B cell (primary cell): ENCODE measurements at regions not wholly inside any gene's neighbourhood (a gene's known extent, or its start where the extent isn't known, plus 50 kb on each side); places are given as distances from the start of the nearest gene placed in this dataset.

ENCODE experiments used
- ATAC-seq: fragments of 200-7000 bp; cut with Tn5 transposase; one replicate; pipeline ENCODE4 v1.10.0; 2021; ENCODE audit warnings: low read depth, mild to moderate bottlenecking, moderate number of reproducible peaks, moderate library complexity
- CTCF ChIA-PET: fragments of 350-600 bp; sonication (Branson Sonifier 250); formaldehyde crosslinking; loops from one replicate; lab custom pipeline; 2021; ENCODE audit warnings: antibody characterized with exemption, inconsistent platforms; lab: Charles Lee
- POLR2A ChIA-PET: fragments of 350-600 bp; sonication (Branson Sonifier 250); formaldehyde crosslinking; loops from one replicate; lab custom pipeline; 2021; ENCODE audit warnings: antibody characterized with exemption; lab: Charles Lee
- DNase-seq: peaks from one replicate; pipeline ENCODE4 v3.0.0; 2013
- H2AFZ ChIP-seq: 2 replicates; pipeline ENCODE4 v1.6.1; 2012; ENCODE audit warnings: mild to moderate bottlenecking, low read depth, low read length; ENCODE audit not compliant: insufficient read depth, poor library complexity, severe bottlenecking
- H3K27ac ChIP-seq, 2 donors: 1 replicate in 1 of 2; 2 replicates in 1 of 2; pipeline ENCODE4 v1.5.1; 2012 to 2013; ENCODE audit warnings: low read length in 2 of 2, mild to moderate bottlenecking in 2 of 2, moderate library complexity in 1 of 2
- H3K27me3 ChIP-seq, 4 experiments: fragments of 200-600 bp in 1 of 4; sonication (generic) in 1 of 4; replicated peaks in 1 of 4; 1 replicate in 2 of 4; 2 replicates in 2 of 4; pipeline versions ENCODE4 v1.6.1 to v1.7.0; 2013 to 2016; ENCODE audit warnings: low read length in 3 of 4, mild to moderate bottlenecking in 2 of 4, mixed read lengths in 1 of 4, moderate library complexity in 1 of 4; ENCODE audit not compliant: insufficient read depth in 4 of 4, control insufficient read depth in 3 of 4; ENCODE audit errors: control extremely low read depth in 1 of 4
- H3K36me3 ChIP-seq, 2 experiments: replicated peaks in 1 of 2; 1 replicate in 1 of 2; 2 replicates in 1 of 2; pipeline versions ENCODE4 v1.6.1 to v1.7.1; 2013; ENCODE audit warnings: low read length in 1 of 2; ENCODE audit not compliant: insufficient read depth in 2 of 2, control insufficient read depth in 1 of 2; ENCODE audit errors: control extremely low read depth in 1 of 2, extremely low read depth in 1 of 2
- H3K4me1 ChIP-seq, 2 donors: fragments of 200-600 bp in 1 of 2; sonication (generic) in 1 of 2; 1 replicate in 1 of 2; 2 replicates in 1 of 2; pipeline versions ENCODE4 v1.5.1 to v1.6.1; 2013 to 2017; ENCODE audit warnings: low read length in 2 of 2; ENCODE audit not compliant: control insufficient read depth in 2 of 2, insufficient read depth in 2 of 2
- H3K4me2 ChIP-seq: replicated peaks from 2 replicates; pipeline ENCODE3; 2012; ENCODE audit warnings: mild to moderate bottlenecking, low read depth, low read length; ENCODE audit not compliant: poor library complexity, severe bottlenecking
- H3K4me3 ChIP-seq, 5 experiments: fragments of 200-600 bp in 1 of 5; sonication (generic) in 1 of 5; 1 replicate in 3 of 5; 2 replicates in 2 of 5; pipeline versions ENCODE4 v1.5.1 to v1.7.0; 2011 to 2016; ENCODE audit warnings: low read length in 4 of 5, mild to moderate bottlenecking in 4 of 5, low read depth in 2 of 5, control low read depth in 1 of 5, moderate library complexity in 1 of 5; ENCODE audit not compliant: insufficient read depth in 1 of 5; ENCODE audit errors: control extremely low read depth in 1 of 5, extremely low read depth in 1 of 5
- H3K79me2 ChIP-seq: fragments of 200-600 bp; sonication (generic); one replicate; pipeline ENCODE4 v1.6.0; 2016; ENCODE audit warnings: low read length; ENCODE audit not compliant: control insufficient read depth, insufficient read depth
- H3K9ac ChIP-seq: fragments of 200-600 bp; sonication (generic); 2 replicates; pipeline ENCODE4 v1.6.1; 2017; ENCODE audit warnings: mild to moderate bottlenecking, low read length, moderate library complexity
- H3K9me3 ChIP-seq, 3 donors: one replicate each; pipeline versions ENCODE4 v1.6.1 to v1.7.1; 2013; ENCODE audit warnings: low read length in 2 of 3; ENCODE audit not compliant: control insufficient read depth in 2 of 3, insufficient read depth in 1 of 3; ENCODE audit errors: control extremely low read depth in 1 of 3
- H4K20me1 ChIP-seq: 2 replicates; pipeline ENCODE4 v1.6.0; 2012; ENCODE audit warnings: mild to moderate bottlenecking, low read length; ENCODE audit not compliant: insufficient read depth, control insufficient read depth, poor library complexity, severe bottlenecking
- H3K27ac Mint-ChIP-seq: one replicate; pipeline ENCODE4 v1.8.0; 2021; ENCODE audit warnings: mixed read lengths
- H3K27me3 Mint-ChIP-seq: one replicate; pipeline ENCODE4 v1.8.0; 2021; ENCODE audit warnings: mixed read lengths
- H3K4me1 Mint-ChIP-seq: one replicate; pipeline ENCODE4 v1.8.0; 2021; ENCODE audit warnings: mixed read lengths
- H3K4me3 Mint-ChIP-seq: one replicate; pipeline ENCODE4 v1.8.0; 2021; ENCODE audit warnings: mixed read lengths
- H3K9me3 Mint-ChIP-seq: one replicate; pipeline ENCODE4 v1.8.0; 2022; ENCODE audit warnings: mixed read lengths; ENCODE audit not compliant: insufficient read depth
- CTCF ChIP-seq: fragments of 200-600 bp; IDR thresholded peaks from one replicate; pipeline ENCODE4 v1.8.0; 2022; ENCODE audit warnings: antibody characterized with exemption, mild to moderate bottlenecking
- EZH2 ChIP-seq: IDR thresholded peaks from 2 replicates; pipeline ENCODE4 v1.6.1; 2012; ENCODE audit warnings: borderline replicate concordance, low read depth, mild to moderate bottlenecking, moderate library complexity, low read length; ENCODE audit not compliant: insufficient read depth, poor library complexity, severe bottlenecking
- WGBS: methylation state at CpG from one replicate; pipeline ENCODE4 v1.1.5; 2013; ENCODE audit warnings: missing lambda C conversion rate; ENCODE audit not compliant: insufficient coverage; 5-methylcytosine and 5-hydroxymethylcytosine counted together
- intact Hi-C: fragments of 100-400 bp; cut with micrococcal nuclease; formaldehyde crosslinking; loops from one replicate; pipeline ENCODE4 v1.10.0; 2022

DNA sequence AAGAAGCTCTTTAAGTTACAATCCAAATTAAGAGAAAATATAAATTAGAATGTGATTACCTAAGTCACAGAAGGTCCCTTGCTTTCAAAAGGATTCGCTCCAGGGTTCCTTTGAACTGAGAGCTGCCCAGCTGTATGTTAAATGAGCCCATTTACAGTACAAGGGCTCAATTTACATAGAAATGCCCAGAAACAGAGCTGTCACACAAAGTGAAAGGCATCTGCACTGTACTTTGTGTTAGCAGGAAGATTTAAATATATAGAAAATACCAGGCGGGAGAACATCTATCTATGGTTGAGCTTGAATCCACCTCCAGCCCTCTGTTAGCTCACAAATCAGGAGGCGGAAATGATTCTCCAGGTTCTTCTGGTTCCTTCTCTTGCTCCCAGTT is 272.9 kb downstream of the PAX3 start:
- Mint-ChIP-seq H3K9me3 (no peaks in the 10 kb centered on the region), H3K27me3 (no peaks in the 10 kb centered on the region), H3K4me1 (peaks cover 2% of the 10 kb centered on the region), H3K27ac (no peak overlapping the region), H3K4me3 (no peak overlapping the region)
- Histone ChIP-seq H3K36me3 (no peaks in the 10 kb centered on the region), H3K79me2 (no peaks in the 10 kb centered on the region), H3K9me3 (peaks cover 0 to 4% (median 0%) of the 10 kb centered on the region in 3 donors), H3K4me1 (no peaks in the 10 kb centered on the region), H3K4me3 (no peak overlapping the region), H3K27ac (no peak overlapping the region), H4K20me1 (no peaks in the 10 kb centered on the region), H3K27me3 (no peaks in the 10 kb centered on the region), H3K4me2 (no peak overlapping the region), H3K9ac (no peak overlapping the region), H2AFZ (no peak overlapping the region)
- ATAC-seq: no peak
- no peak for DNase-seq
- ChIA-PET CTCF (interaction anchor here (0.8 kb wide), 1 partner anchor 13 kb away, joined by 4 read pairs; no protein-coding TSS in a partner anchor), POLR2A (no interaction called here)
- WGBS: 83% methylated on average over 1 of the region's 3 CpGs
- intact Hi-C loops: no loop called here
- TF ChIP-seq CTCF: no peak

DNA sequence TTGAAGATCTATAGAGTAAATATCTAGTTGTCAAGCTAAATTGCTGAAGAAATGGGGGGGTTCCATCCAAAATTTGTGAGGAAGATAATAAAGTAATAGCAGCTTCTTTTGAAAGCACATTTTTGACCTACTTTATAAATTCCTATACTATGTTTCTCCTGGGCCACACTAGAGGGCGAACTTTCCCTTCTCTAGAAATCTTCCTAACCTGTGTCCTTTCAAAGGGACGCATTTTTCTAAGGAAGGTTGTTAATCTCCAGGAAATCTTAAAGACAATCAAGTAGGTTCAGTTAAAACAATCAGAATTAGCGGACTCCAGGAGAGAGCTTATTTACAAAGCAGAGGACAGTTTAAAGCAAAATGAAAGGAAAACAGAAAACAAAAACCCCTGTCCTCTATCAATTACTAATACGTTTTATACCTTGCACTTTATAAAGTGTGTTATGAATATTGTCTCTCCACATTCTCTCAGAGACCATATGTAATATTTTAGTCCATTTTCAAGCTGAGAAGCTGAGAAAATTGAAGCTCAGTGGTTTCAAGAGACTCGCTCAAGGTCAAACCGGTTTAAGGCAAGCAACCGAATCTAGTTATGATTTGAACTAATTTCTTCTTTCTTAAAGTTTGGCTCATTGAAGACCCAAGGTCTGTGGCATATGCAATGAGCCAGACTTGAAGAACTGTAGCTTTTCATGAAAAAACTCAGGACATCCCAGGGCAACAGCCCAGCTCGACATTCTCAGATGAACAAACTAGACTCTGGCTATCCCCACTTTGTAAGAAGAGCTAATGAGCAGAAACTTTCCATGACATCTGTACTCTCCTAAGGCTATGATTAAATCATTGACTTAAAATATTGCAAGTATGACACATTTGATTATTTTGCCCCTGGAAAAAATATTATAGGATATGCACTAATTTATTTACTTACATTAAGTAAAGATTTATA is 273.6 kb downstream of the PAX3 start:
- H3K4me1 ChIP-seq: no peaks in the 10 kb centered on the region
- peak overlapping the region; percentile 47 for H3K4me3 Mint-ChIP-seq
- no peak overlapping the region for H3K27ac Mint-ChIP-seq
- no peaks in the 10 kb centered on the region for H3K27me3 ChIP-seq
- ChIA-PET CTCF (no interaction called here), POLR2A (no interaction called here)
- no peaks in the 10 kb centered on the region for H3K36me3 ChIP-seq
- no peak overlapping the region for H3K4me3 ChIP-seq
- intact Hi-C loops: no loop called here
- no peaks in the 10 kb centered on the region for H3K27me3 Mint-ChIP-seq
- H3K9me3 ChIP-seq: peaks cover 0 to 4% (median 0%) of the 10 kb centered on the region in 3 donors
- no peak for DNase-seq
- WGBS: 89% methylated on average over 3 of the region's 8 CpGs
- no peak overlapping the region for H3K27ac ChIP-seq
- H3K4me1 Mint-ChIP-seq: peaks cover 2% of the 10 kb centered on the region
- no peaks in the 10 kb centered on the region for H3K9me3 Mint-ChIP-seq
- no peak overlapping the region for H3K4me2 ChIP-seq
- TF ChIP-seq CTCF (peak; percentile 26), EZH2 (no peak)
- H2AFZ ChIP-seq: no peak overlapping the region
- no peak for ATAC-seq
- no peaks in the 10 kb centered on the region for H4K20me1 ChIP-seq
- H3K9ac ChIP-seq: no peak overlapping the region
- no peaks in the 10 kb centered on the region for H3K79me2 ChIP-seq
